Amniotic epithelial cell (primary cell): ENCODE measurements at regions not wholly inside any gene's neighbourhood (a gene's known extent, or its start where the extent isn't known, plus 50 kb on each side); places are given as distances from the start of the nearest gene placed in this dataset.
"Not testable (repeated sequence)": the region's sequence is repeated elsewhere in the genome, so short reads cannot be mapped to it uniquely, and the experiment has no call there.

Experiments
- DNase-seq: peaks from one replicate; pipeline ENCODE4 v3.0.0-alpha.2; 2010; ENCODE audit warnings: low read depth

- no peak for DNase-seq
Measured at GRCh38 chr3:66552846-66553245, 52.0 kb upstream of the LRIG1 start.

- DNase-seq, result no peak
Measured at GRCh38 chr3:66553441-66554113, 52.8 kb upstream of the LRIG1 start.

- DNase-seq, result peak; percentile 31
Measured at GRCh38 chr3:66554178-66554577, 53.4 kb upstream of the LRIG1 start.

GRCh38 chr3:66555214-66555844 lies 54.5 kb upstream of the LRIG1 start:
- DNase-seq, result no peak

- no peak for DNase-seq
Measured at GRCh38 chr3:66557170-66557569, 56.3 kb upstream of the LRIG1 start.

- not testable (repeated sequence) for DNase-seq
Measured at GRCh38 chr3:66559924-66560323, 59.1 kb upstream of the LRIG1 start.

- DNase-seq, result peak; percentile 21
Measured at GRCh38 chr3:66561367-66561766, 60.5 kb upstream of the LRIG1 start.

- peak; percentile 64 for DNase-seq
Measured at GRCh38 chr3:66565301-66565700, 64.5 kb upstream of the LRIG1 start.

GRCh38 chr3:66567077-66567476 lies 66.3 kb upstream of the LRIG1 start:
- peak; percentile 20 for DNase-seq

GRCh38 chr3:66572090-66572675 lies 71.4 kb upstream of the LRIG1 start:
- DNase-seq, result no peak

GRCh38 chr3:66572938-66573710 lies 72.3 kb upstream of the LRIG1 start:
- no peak for DNase-seq

- no peak for DNase-seq
Measured at GRCh38 chr3:66574091-66574490, 73.3 kb upstream of the LRIG1 start.

- no peak for DNase-seq
Measured at GRCh38 chr3:66577426-66578203, 76.8 kb upstream of the LRIG1 start.

- no peak for DNase-seq
Measured at GRCh38 chr3:66581256-66581655, 80.4 kb upstream of the LRIG1 start.

GRCh38 chr3:66582721-66583423 lies 82.0 kb upstream of the LRIG1 start:
- DNase-seq, result no peak

- no peak for DNase-seq
Measured at GRCh38 chr3:66583424-66584040, 82.7 kb upstream of the LRIG1 start.

GRCh38 chr3:66585520-66586095 lies 84.8 kb upstream of the LRIG1 start:
- DNase-seq, result peak; percentile 40

GRCh38 chr3:66586853-66587252 lies 86.0 kb upstream of the LRIG1 start:
- no peak for DNase-seq

GRCh38 chr3:66588340-66588847 lies 87.6 kb upstream of the LRIG1 start:
- DNase-seq, result peak; percentile 73
